GM18858 (cell line): ENCODE measurements at regions not wholly inside any gene's neighbourhood (a gene's known extent, or its start where the extent isn't known, plus 50 kb on each side); places are given as distances from the start of the nearest gene placed in this dataset.

Source experiments
- ATAC-seq: cut with Tn5 transposase; IDR thresholded peaks from one replicate; pipeline ENCODE4 v1.9.1; 2021; ENCODE audit not compliant: unreplicated experiment

DNA sequence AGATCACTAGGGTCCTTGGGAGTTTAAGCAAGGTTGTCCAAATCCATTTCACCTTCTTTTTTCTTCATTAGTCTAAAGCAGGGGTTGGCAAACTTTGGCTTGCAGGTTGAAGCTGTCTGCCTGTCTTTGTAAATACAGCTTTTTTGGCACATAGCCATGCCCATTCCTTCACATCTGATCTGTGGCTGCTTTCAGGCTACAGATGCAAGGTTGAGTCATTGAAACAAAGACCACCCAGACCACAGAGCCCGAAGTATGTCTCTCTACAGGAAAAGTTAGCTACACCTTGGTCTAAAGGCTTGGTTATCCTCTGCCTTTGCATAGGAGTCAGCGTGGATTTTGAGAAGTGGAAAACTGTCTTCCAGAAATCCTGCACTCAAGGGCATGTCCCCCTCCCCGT is 238.1 kb upstream of the STS start:
- no peak for ATAC-seq

DNA sequence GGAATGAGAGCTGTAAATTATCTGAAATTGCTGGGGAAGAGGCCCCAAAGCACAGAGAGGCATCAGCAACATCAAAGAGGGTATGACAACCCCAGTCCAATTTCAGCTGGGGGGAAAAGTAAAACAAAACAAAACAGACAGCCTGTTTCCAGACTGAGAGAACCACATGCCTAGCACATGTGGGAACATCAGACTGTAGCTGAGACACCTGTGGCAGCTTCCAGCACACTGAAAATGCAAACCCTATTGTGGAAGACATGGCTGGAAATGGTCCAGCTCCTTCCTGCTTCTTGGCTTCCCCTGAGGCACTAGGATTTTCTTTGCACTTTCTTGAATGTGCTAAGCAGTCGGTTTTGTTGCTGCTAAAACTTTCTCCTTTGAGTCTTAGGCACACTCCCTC is 240.9 kb upstream of the STS start:
- no peak for ATAC-seq

DNA sequence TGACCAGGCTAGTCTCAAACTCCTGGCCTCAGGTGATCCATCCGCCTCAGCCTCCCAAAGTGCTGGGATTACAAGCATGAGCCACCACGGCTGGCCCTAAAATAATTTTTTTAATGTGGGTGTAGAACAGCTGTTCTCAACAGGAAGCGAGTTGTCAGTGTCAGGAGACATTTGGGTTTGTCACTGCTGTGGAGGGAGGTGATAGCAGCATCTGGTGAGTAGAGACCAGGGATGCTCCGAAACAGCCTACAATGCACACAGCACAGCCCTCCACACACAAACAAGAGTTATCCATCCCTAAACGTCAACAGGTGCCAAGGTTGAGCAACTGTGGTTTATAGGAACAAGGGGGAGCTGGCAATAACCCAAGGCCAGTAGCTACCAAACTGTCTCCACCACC is 243.4 kb upstream of the STS start:
- no peak for ATAC-seq

DNA sequence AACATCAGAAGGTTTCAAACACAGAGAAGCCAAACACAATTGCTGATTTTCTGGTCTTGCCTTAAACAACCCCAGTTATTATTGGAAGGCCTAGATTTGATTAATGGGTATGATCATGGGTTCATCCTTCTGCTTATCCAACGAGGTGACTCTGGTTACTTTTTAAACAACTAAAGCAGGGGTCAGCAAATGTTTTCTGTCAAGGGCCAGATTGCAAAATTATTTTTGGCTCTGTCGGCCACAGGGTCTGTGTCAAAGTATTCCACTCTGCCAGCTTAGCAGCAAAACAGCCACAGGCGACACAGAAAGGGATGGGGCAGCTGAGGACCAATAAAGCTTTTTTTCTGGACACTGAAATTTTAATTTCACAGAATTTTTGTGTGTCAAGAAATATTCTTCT is 249.1 kb upstream of the STS start:
- no peak for ATAC-seq

DNA sequence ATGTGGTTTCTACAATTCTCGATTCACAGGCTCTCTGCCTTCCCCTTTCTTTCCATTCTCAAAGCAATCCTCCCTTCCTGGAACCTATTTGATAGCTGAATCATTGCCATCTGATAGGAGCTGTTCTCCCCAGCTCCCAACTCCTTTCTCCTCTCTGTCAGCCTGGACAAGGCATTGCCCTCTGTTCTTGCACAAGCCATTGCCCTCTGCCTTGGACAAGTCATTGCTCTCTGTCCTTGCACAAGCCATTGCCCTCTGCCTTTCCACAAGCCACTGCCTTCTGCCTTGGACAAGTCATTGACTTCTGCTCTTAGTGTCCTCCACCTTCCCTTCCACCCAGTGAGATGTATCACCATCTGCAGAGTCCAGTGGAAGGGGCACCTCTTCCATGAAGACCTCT is 256.1 kb upstream of the STS start:
- ATAC-seq, result no peak

DNA sequence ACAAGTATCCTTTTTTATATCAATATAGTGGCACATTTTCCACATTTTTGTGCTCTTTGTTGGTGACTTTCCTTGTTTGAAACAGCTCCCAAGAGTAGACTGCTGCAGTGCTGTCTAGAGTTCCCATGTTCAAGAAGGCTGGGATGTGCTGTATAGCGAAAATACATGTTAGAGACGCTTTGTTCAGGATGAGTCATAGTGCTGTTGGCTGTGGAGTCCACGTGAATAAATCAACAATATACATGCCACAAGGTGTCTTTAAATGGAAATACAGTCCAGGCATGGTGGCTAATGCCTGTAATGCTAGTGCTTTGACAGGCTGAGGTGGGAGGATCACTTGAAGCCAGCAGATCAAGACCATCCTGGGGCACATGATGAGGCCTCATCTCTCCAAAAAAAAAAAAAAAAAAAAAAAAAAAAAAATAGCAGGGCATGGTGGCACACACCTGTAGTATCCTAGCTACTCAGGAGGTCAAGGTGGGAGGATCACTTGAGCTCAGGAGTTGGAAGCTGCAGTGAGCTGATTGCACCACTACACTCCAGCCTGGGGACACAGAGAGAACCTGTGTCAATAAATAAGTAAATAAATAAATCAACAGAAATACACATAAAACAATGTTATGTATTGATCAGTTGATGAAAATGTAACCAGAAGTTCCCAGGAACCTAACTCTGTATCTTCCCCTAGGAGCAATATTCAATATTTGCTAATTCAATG is 256.8 kb upstream of the STS start:
- ATAC-seq, result no peak

DNA sequence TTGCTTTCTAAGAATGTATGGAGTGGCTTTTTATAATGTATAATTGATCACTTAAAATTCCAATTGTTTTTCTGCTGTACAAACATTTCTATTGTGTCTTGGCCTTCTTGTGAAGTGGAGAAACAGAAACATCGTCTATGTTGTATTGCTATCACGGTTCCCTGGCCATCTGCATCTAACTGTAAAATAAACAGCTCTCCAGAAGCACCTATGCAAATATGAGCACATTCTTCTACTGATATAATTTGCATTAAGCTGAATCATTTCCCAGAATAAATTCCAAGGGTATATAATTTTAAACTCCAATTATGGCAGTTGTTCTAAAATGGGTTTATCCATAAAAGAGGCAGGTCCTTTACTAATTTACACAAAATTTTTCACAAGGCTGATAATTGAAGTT is 261.6 kb upstream of the STS start:
- ATAC-seq, result no peak

DNA sequence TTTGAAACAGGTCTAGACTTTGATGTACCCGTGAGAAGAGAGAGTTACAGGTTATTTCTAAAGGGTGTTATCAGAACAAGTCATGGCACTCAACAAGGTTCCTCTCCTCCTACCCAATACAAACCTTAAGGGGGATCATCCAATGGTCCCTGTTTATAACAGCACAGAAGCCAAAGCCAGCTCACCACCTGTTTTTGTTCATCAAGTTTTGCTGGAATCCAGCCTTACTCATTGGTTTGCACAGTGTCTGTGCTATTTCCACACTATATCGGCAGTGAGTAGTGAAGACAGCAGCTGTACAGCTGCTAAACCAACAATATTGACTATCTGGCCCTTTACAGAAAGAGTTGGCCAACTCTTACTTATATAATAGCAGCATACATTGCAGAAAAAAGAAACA is 262.1 kb upstream of the STS start:
- ATAC-seq, result no peak

DNA sequence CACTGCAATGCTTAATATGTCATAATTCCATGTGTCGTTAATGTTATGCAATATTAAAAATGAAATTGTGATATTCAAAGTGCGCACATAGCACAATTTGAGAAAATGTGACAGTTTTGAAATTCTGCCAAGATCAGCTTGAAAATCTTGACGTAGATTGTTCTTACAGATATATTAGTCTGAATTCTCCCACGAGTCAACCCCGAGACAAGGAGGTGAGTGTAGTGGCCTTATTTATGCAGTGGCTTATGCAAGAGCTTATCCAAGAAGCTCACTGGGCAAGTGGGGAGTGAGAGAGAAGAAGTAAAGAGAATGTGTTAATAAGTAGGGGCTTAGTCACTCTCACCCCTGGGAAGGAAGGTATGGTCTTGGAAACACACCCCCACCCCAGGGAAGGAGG is 286.1 kb upstream of the STS start:
- no peak for ATAC-seq

DNA sequence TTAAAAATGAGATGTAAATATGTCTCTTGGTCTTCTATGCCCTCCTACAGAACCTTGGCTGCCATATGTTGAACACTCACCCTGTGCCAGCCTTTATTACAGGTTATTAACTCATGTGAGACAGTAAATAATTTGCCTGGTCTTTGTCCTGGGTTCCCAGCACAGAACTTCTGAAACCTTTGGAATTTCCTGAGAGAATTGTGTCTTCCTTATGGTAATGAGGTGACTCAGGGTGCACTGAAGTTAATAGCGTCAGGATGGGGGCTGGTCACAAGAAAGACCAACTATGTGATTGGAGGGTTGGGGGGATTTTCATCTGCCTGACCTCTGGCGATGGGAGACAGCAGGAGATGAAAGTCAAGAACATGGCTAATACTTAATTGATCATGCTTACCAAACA is 289.8 kb upstream of the STS start:
- ATAC-seq, result no peak

DNA sequence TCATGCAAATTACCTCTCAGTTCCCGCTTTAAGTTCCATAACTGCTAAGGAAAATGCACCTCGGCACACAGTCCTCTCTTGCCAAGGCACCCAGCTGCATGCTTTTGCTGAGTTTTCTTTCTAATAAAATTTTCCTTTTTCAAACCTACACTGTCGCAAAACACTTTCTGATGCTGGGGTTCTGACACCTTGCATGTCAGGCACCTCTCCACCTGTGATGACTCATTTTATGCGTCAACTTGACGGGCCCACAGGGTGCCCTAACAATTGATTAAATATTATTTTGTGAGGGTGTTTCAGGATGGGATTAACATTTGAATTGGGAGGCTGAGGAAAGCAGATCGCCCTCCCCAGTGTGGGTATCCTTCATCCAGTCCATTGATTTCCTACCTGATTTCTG is 291.0 kb upstream of the STS start:
- no peak for ATAC-seq

DNA sequence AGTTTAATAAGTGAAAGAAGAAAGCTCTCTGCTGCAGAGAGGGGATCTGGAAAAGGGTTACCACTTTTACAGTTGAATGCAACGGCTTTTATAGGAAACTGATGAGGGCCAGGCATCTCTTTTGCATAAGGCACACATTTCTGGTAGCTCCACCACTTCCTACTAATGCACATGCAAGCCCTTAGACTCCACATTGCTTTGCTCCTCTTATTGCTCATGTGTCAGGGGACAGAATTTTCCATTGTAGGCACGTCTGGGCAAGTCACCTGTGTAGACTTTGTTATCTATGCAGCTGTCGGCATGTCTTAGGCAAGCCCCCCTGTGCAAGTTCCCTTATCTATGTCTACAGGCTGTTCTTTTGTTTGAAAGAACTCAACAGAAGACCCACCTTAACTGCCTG is 294.6 kb upstream of the STS start:
- no peak for ATAC-seq

DNA sequence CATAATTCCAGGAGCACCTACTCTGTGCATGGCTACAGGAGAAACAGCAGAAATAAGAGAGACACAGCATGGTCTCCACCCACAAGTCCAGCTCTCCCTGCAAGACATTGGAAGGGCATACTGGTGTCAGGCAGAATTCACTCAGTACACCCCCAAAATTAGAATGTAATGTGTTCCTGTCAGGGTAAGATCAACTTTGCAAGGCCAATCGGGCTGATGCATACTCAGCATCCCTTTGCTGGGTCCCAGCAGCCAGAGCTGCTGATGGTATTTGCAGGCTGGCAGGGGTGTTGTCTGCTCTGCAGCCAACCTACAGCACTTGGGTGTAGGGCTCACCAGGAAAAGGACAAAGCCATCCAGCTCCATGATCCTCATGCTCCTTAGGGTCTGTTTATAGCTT is 295.4 kb upstream of the STS start:
- ATAC-seq, result no peak

DNA sequence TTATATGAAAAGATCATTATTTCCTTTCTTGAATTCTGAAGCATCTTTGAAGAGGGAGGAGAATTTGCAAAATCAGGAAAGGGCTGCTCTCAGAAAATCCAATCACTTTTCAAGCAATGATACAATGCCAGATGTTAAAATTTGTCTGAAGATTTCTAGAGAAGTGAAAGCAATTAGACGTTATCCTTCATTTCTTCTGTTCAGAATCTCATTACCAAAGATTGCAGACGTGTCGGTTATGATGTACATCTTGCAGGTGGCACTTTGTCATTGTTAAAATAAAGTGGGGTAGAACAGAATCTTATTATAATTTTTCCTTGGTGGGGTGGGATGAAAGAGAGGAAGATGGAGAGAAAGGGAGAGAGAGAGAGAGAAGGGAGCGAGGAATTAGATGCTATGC is 296.4 kb upstream of the STS start:
- no peak for ATAC-seq

DNA sequence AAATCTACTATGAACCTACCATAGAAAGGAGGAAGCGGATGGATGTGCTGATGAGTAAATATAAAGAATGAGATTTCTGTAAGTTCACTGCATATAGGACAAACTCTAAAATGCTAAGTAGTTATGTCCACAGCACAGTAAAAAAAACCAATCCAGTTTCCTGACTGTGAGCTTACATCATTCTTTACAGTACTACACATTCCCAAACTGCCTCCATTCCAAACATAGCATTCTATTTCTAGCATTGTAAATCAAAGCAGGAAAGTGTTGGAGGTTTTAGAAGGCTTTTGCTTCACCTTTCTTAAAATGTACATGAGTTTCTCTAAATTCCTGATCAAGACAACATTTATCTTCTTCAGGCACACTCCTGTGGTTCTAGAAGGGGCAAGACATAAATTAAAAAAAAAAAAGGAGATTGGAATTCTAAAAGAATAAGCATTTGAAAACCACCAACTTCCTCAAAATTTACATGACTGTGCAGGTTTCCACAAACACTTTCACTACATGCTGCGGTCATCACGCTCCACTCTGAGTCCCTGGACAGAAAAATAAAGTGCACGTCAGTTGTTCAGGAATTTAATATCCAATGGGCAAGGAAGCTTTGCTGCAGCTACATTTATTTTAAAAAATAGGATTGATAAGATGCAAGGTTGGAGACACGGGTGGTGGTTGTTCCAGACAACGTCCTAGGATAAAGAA is 297.6 kb upstream of the STS start:
- no peak for ATAC-seq

DNA sequence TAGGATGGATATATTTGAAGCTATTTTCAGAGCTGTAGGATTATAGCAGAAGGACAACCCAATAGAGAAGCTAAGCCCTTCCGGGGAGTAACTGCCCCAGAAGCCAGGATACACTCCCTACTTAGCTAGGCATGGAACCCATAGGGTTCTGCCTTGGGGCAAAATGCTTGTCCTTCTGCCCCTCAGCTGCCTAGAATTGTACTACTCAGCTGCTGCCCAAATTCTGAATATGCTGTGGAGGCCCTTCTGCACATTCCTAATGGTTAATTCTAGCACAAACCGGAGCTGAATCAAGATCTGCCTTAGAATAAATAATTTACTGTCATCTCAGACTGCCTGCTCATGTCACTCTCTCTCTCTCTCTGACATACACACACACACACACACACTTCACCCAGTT is 297.7 kb upstream of the VCX3A start:
- ATAC-seq, result no peak

DNA sequence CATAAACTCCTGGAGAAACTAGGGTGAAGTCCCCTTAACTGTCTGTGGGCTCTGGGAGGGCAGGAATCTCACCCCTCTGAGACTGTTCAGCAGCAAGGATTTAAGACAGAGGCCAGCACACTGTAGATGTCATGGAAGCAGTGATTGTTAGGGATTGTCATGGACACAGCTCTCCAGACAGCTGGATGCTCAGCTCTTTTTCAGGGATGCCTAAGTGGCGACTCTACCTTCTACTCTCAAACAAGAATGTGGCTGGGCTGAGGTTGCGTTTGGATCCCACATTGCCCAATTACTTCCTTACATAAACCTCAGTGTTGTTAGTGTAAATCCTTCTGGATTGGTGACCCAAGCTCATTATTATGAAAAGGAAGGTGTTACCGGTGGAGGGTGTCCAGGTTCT is 291.9 kb upstream of the VCX3A start:
- no peak for ATAC-seq

DNA sequence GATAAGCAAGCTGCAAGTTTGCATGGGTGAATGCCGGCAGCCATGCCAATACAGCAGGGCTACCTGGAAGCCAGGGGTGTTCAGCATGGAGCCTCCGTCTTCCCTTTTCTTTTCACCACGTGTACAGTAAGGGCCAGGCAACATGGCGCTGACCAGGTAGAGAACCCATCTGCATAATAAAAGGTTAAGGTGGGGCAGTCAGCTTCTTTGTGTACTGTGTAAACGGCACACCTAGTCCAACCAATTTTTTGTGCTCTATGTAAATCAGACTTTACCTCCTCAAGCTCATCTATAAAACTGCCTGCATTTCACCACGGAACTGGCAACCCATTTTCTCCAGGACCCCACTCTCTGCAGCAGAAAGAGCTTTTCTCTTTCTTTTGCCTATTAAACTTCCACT is 286.8 kb upstream of the VCX3A start:
- ATAC-seq, result no peak

DNA sequence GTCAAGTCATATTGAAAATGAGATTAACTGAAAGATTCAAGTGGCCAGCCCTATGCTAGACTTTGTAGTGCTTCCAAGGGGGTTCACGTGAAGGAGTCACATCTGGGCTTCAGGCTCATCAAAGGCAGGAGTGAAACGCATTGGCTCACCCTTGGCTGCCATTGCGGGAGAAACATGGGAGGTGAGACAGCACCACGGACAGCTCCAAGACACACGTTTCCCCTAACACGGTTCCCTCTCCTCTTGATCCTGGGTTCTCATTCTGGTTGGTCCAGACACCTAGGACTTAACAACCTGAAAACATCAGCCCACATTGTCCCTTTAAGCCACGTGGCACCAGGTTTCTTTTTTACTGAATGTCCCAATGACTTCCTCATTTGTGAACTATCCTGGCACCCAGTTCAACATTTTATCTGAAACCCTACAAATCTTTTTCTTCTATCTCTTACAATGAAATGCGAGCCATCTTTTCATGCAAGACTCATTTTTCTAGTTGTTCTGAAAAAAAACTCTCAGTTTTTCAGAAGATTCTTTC is 279.0 kb upstream of the VCX3A start:
- no peak for ATAC-seq

DNA sequence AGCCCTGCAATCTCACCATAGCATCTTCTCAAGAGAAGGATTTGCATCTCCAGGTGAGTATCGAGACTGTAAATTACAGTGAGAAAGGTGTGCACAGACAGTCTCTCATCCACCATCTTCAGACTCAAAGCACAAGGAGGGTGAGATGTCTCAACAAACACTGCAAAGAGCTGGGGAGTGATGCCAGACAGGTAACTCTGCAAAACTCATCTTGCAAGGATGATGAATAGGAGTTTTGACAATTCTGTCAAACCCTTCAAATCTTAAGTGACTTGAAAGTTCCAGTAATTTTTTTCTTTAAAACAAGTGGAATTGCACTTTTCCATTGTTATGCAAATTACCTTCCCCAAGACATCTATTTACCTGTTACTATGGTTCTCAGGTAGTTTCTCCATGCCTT is 277.2 kb upstream of the VCX3A start:
- ATAC-seq, result no peak

DNA sequence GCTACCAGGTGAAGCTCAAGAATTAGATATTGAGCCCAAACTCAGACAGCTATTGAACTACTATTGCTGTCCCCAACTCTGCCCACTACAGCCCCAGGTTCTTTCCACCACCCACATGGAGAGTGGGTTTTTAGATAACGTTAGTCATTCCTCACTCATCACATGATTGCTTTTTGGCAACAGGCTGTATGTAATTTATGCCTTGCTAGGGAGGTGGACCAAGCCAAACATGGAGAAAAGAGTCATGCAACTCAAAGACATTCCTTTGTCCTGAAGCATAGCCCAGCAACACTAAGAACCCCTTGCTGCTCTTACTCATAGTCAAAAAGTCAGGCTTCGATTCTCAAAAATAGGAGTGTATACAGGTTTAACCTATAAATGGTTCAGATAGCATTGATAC is 275.9 kb upstream of the VCX3A start:
- ATAC-seq, result no peak

DNA sequence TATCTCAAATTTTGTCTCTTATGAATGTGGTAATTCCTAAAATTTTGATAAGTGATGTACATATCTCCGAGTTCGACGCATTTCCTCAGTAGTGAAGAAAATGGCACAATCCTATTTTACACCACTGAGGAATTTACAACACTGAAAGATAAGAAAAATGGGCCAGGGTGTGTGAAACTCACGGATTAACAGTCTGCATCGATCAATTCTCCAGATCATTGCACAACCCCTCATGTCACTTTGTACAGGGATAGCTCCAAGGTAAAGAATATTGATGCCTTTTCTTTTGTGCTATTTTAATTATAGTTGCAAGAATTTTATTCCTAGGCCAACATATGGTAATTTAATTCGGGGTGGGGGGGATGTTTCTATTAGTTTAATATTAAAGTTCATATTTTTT is 268.7 kb upstream of the VCX3A start:
- no peak for ATAC-seq

DNA sequence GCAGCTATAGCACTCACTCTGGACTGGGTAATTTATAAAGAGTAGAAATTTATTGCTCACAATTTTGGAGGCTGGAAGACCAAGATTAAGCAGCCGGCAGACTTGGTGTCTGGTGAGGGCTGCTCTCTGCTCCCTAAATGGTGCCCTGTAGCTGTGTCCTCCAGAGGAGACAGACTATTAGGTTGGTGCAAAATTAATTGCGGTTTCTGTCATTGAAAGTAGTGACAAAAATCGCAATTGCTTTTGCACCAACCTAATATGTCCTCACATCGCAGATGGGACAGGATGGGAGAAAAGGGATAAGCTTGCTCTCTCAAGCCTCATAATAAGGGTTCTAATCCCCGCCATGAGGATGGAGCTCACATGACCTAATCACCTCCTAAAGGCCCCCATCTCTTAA is 258.1 kb upstream of the VCX3A start:
- no peak for ATAC-seq
